NB4 (cell line): ENCODE measurements at regions not wholly inside any gene's neighbourhood (a gene's known extent, or its start where the extent isn't known, plus 50 kb on each side); places are given as distances from the start of the nearest gene placed in this dataset.

ENCODE experiments used
- TF ChIP-seq, protein P1 (sequence below): IDR thresholded peaks from one replicate; pipeline ENCODE4 v1.5.1; 2012; ENCODE audit warnings: low read depth, low read length
- TF ChIP-seq, protein P2 (sequence below): IDR thresholded peaks from 2 replicates; pipeline ENCODE4 v1.6.1; 2011; ENCODE audit warnings: low read depth, low read length

DNA sequence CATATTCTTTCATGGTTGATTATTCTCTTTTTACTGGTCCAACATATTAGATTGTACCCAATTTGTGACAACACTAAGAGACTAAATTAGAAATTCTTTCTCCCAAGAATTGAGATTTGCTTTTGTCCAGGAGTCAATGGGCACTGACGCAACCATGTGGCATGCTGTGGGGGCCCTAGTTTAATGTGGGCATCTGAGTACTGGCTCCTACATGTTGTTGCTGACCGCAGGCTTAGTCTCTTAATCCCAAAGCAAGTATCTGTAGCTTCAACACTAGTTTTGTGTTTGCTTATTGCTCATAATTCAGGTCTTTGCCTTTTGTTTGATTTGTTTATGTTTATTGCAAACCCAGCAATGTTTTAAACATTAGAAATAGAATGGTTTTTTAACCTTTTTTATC is 263.4 kb upstream of the NDST4 start:
- TF ChIP-seq, protein P1, sequence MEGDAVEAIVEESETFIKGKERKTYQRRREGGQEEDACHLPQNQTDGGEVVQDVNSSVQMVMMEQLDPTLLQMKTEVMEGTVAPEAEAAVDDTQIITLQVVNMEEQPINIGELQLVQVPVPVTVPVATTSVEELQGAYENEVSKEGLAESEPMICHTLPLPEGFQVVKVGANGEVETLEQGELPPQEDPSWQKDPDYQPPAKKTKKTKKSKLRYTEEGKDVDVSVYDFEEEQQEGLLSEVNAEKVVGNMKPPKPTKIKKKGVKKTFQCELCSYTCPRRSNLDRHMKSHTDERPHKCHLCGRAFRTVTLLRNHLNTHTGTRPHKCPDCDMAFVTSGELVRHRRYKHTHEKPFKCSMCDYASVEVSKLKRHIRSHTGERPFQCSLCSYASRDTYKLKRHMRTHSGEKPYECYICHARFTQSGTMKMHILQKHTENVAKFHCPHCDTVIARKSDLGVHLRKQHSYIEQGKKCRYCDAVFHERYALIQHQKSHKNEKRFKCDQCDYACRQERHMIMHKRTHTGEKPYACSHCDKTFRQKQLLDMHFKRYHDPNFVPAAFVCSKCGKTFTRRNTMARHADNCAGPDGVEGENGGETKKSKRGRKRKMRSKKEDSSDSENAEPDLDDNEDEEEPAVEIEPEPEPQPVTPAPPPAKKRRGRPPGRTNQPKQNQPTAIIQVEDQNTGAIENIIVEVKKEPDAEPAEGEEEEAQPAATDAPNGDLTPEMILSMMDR: no peak
- TF ChIP-seq, protein P2, sequence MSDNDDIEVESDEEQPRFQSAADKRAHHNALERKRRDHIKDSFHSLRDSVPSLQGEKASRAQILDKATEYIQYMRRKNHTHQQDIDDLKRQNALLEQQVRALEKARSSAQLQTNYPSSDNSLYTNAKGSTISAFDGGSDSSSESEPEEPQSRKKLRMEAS: no peak
